Fibroblast of mammary gland (primary cell): ENCODE measurements at regions not wholly inside any gene's neighbourhood (a gene's known extent, or its start where the extent isn't known, plus 50 kb on each side); places are given as distances from the start of the nearest gene placed in this dataset.

Experiments
- DNase-seq: peaks from one replicate; pipeline ENCODE4 v3.0.0-alpha.2; 2010; ENCODE audit warnings: low read depth
- H3K4me3 ChIP-seq: 2 replicates; pipeline ENCODE4 v1.5.1; 2011; ENCODE audit warnings: low read depth, mild to moderate bottlenecking, low read length, moderate library complexity; ENCODE audit not compliant: control insufficient read depth
- CTCF ChIP-seq: conservative IDR thresholded peaks from 2 replicates; pipeline ENCODE4 v1.5.1; 2011; ENCODE audit warnings: low read depth, low read length, inconsistent platforms; ENCODE audit not compliant: control insufficient read depth, insufficient read depth

DNA sequence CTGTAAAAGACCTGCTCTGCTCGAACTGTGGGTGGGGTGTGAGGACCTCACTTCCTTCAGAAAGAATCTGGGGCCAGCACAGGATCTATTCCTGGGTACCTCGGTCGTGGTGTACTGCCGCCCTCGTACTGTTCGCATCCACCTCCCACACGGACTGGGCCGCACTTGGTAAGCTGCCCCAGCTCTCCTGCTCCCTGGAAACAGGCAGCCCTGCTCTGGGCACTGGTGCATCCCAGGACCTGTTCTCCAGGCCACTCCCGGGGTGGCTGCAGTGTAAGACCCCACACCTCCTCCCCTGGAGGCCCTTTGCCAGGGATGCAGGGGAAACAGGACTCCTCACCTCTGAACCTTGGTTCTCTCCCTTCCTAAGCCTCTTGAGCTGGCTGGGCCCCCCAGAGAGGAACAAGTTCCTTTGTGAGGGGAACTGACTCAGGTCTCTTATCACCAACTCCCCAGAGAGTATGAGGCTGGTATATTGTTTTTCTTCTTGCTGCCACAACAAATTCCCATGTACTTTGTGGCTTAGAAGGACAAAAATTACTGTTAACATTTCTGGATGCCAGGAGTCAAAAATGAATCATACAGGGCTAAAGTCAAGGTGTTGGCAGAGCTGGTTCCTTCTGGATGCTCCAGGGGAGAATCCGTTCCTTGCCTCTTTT, 276.5 kb downstream of the NUAK1 start:
- DNase-seq: no peak
- H3K4me3 ChIP-seq: no peak overlapping the region
- no peak for TF ChIP-seq CTCF

DNA sequence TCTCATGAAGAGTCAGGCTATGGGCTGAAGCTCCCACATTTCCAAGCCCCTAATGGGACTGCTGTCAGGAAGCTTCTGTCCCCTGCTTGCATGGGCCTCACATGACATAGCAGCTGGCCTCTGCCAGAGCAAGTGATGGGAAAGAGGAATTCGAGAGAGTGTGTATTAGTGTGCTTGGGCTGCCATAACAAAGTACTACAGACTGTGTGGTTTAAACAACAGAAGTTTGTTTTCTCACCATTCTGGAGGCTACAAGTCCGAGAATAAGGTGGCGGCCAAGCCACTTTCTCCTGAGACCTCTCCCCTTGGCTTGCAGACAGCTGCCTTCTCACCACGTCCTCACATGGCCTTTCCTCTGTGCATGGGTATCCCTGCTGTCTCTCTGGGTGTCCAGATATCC, 274.4 kb downstream of the NUAK1 start:
- no peak for TF ChIP-seq CTCF
- no peak for DNase-seq
- no peak overlapping the region for H3K4me3 ChIP-seq

GRCh38 chr12:105864901-105865300, 273.9 kb downstream of the NUAK1 start:
- H3K4me3 ChIP-seq: no peak overlapping the region
- no peak for TF ChIP-seq CTCF
- DNase-seq: no peak

DNA sequence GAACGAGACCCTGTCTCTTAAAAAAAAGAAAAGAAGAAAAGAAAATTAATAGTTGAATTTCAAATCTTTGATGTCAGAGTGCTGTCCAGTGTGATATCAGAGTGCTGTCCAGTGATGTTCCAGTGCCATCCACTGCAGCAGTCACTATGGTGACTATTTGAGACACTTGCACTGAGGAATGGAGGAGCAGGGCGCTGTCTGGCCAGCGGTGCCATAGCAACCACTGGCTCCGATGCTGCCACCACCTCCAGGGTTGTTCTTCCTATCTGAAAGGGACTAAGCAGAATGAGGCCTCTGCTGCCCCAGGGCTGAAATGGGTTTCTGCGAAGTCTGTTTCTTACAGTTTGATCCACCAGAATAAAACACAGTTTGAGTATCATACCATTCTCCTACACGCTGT, 272.9 kb downstream of the NUAK1 start:
- H3K4me3 ChIP-seq: no peak overlapping the region
- TF ChIP-seq CTCF: no peak
- no peak for DNase-seq

- no peak for TF ChIP-seq CTCF
- no peak overlapping the region for H3K4me3 ChIP-seq
- DNase-seq: no peak
Measured at GRCh38 chr12:105874121-105874520, 264.6 kb downstream of the NUAK1 start.

DNA sequence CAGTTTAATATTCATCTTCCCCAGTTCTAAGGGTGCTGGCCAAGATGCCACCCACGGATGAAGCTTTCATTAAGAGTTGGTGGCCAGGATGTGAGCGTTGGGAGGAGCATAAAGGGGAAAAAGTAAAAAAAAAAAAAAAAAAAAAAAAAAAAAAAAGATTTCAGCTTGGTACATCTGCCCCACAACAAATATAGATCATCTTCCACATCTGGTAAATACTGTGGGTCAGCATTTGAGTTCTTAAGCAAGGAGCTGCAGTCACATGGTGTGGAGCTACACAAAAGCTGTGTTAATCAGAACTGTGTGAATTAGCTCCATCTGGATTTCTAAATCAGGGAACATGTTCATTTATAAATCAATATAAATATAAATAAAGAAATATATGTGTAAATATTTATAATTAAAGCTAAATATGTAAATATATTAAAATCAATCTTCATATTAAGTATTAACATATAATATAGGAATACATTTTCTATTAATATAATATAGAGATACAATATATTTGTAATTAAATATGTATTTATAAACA, 262.3 kb downstream of the NUAK1 start:
- no peak for TF ChIP-seq CTCF
- no peak for DNase-seq
- no peak overlapping the region for H3K4me3 ChIP-seq
